ENCODE measurements at regions not wholly inside any gene's neighbourhood (a gene's known extent, or its start where the extent isn't known, plus 50 kb on each side); places are given as distances from the start of the nearest gene placed in this dataset.

DNA sequence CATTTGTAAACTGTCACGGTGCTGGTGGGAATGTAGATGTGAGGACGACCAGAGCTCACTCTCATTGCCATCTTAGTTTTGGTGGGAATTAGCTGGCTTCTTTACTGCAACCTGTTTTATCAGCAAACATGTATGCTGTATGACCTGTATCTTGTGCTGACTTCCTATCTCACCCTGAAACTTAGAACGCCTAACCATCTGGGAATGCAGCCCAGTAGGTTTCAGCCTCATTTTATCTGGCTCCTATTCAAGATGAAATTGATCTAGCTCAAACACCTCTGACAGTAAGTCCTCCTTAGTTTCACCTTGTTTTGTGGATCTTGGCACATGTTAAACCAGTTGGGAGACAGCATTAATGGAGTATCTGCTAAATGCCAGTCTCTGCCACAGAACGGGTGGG lies 174.6 kb downstream of the HLX start:
- H3K36me3 Mint-ChIP-seq (ENCODE audit: insufficient read depth) = no peaks in the 10 kb centered on the region
- ATAC-seq (no peak), DNase-seq (no peak)
- H3K4me1 Mint-ChIP-seq (ENCODE audit: low read depth) = no peaks in the 10 kb centered on the region
- no peaks in the 10 kb centered on the region for H3K27me3 Mint-ChIP-seq (ENCODE audit: low read depth)
- no peak overlapping the region for H3K4me3 Mint-ChIP-seq
- H3K9me3 Mint-ChIP-seq = peaks cover 12% of the 10 kb centered on the region

GRCh38 chr1:221059506-221059905 lies 180.3 kb downstream of the HLX start:
- H3K4me3 Mint-ChIP-seq = no peak overlapping the region
- no peaks in the 10 kb centered on the region for H3K36me3 Mint-ChIP-seq (ENCODE audit: insufficient read depth)
- no peak for ATAC-seq
- no peaks in the 10 kb centered on the region for H3K9me3 Mint-ChIP-seq
- no peaks in the 10 kb centered on the region for H3K4me1 Mint-ChIP-seq (ENCODE audit: low read depth)
- no peak for DNase-seq
- no peaks in the 10 kb centered on the region for H3K27me3 Mint-ChIP-seq (ENCODE audit: low read depth)

DNA sequence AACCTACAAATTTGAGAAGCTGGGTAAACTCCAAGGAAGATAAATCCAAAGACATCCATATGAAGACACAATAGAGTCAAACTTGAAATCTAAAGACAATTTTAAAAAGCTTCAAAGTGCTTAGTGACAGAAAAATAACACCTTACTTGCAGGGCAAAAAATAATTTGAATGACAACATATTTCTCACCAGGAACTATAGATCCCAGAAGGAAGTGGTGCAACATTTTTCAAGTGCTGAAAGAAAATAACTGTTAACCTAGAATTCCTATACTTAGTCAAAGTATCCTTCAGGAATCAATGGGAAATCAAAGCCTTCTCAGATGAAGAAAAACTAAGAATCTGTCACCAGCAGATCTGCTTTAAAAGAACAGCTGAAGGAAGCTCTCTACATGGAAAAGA lies 184.4 kb downstream of the HLX start:
- no peak for ATAC-seq
- no peaks in the 10 kb centered on the region for H3K36me3 Mint-ChIP-seq (ENCODE audit: insufficient read depth)
- no peak for DNase-seq
- no peaks in the 10 kb centered on the region for H3K9me3 Mint-ChIP-seq
- no peaks in the 10 kb centered on the region for H3K27me3 Mint-ChIP-seq (ENCODE audit: low read depth)
- no peaks in the 10 kb centered on the region for H3K4me1 Mint-ChIP-seq (ENCODE audit: low read depth)
- no peak overlapping the region for H3K4me3 Mint-ChIP-seq

GRCh38 chr1:221066351-221067001 lies 187.2 kb downstream of the HLX start:
- H3K27me3 Mint-ChIP-seq (ENCODE audit: low read depth) = no peaks in the 10 kb centered on the region
- DNase-seq (no peak), ATAC-seq (no peak)
- no peak overlapping the region for H3K4me3 Mint-ChIP-seq
- H3K4me1 Mint-ChIP-seq (ENCODE audit: low read depth) = no peaks in the 10 kb centered on the region
- no peaks in the 10 kb centered on the region for H3K36me3 Mint-ChIP-seq (ENCODE audit: insufficient read depth)
- no peaks in the 10 kb centered on the region for H3K9me3 Mint-ChIP-seq

DNA sequence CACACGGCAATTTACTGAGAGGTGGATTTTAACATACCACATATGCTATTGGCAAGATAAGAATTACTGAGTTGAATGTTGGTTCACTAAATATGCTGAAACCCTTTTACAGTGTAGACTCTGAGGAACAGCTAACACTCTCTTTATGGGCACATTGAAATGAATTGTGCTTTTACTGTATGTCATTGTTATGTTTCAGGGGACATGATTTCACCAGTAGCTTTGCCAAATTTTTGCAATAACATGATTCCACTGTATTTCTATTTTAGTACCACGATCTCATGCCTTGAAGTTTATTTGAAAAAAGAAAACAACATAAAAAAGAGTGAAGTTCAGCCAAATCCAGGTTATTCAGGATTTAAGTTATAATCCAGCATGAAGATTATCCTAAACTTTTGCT lies 188.5 kb downstream of the HLX start:
- Mint-ChIP-seq H3K9me3 (no peaks in the 10 kb centered on the region), H3K4me3 (no peak overlapping the region), H3K36me3 (ENCODE audit: insufficient read depth) (no peaks in the 10 kb centered on the region), H3K4me1 (ENCODE audit: low read depth) (no peaks in the 10 kb centered on the region), H3K27me3 (ENCODE audit: low read depth) (no peaks in the 10 kb centered on the region)
- no peak for DNase-seq
- no peak for ATAC-seq

DNA sequence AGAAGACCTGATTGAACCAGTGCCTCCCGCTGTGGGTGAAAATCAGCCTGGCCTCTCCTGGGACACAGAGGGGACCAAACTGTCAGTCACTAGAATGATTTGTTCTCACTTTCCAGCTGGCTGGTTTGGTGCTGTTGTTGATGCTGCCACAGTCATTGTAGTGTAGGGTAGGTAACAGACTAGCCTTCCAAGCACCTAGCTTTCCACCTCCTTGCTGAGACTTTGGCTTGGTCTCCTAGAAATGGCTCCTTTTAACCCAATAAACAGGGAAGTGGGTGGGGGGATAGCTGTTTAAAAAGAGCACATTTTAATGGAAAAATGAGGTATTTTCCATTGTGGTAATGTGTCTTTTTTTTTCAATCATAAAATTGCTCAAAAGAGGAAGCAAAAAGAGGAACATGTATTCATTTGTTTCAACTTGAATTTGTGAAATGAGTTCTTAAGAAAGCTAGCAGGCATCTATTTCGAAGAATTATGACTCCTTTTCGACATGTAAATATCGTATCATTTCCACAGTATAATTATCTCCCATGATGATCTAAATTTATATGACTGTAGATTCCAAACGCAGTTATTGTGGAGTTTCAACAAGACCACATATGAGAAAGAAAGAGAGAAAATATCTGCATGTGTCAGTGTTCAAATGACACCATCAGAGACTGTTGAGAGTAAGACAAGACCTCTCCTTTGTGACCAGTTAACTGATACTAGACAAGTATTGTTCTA lies 190.1 kb downstream of the HLX start:
- ATAC-seq (peak; percentile 23 to 35), DNase-seq (no peak)
- H3K4me3 Mint-ChIP-seq = no peak overlapping the region
- no peaks in the 10 kb centered on the region for H3K9me3 Mint-ChIP-seq
- H3K27me3 Mint-ChIP-seq (ENCODE audit: low read depth) = no peaks in the 10 kb centered on the region
- no peaks in the 10 kb centered on the region for H3K4me1 Mint-ChIP-seq (ENCODE audit: low read depth)
- H3K36me3 Mint-ChIP-seq (ENCODE audit: insufficient read depth) = no peaks in the 10 kb centered on the region

DNA sequence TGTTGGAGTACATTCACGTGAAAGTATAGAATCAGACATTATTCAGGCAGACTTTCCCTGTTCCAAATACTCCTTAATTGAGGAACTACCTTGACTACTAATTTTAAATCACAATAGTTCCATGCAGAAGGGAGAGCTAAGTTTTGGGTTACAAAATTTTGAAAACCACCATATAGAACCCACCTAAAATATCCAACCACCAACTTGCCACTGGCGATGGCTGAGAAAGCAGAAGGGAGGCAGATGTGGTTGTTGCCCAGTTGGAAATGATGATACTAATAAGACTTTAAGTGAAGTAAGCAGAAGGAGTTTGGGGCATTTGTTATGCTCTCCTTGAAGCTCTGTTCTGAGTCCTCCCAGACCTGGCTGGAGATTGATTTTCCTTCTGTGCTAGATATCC lies 190.7 kb downstream of the HLX start:
- Mint-ChIP-seq H3K4me1 (ENCODE audit: low read depth) (no peaks in the 10 kb centered on the region), H3K4me3 (no peak overlapping the region), H3K27me3 (ENCODE audit: low read depth) (no peaks in the 10 kb centered on the region), H3K9me3 (no peaks in the 10 kb centered on the region), H3K36me3 (ENCODE audit: insufficient read depth) (no peaks in the 10 kb centered on the region)
- DNase-seq (no peak), ATAC-seq (no peak)

GRCh38 chr1:221071777-221072176 lies 192.5 kb downstream of the HLX start:
- no peak for ATAC-seq
- H3K9me3 Mint-ChIP-seq = no peaks in the 10 kb centered on the region

DNA sequence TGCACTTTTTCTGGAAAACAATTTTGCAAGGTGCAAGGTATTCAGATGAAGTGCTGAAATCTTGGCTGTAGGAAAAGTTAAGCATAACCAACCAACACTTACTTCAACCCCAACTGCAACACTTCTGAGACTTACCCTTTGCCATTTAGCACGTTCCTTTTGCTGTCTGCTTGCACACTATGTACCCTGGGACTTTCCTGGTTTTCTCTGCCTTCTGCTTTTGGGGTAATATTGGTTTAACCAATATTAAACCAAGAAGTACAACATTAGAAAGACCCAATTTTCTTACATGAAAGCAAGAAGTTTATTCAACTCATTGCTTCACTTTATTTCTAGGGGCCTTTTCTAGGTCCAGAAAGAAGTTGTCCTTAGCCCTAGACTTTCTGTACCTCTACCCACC lies 193.0 kb downstream of the HLX start:
- Mint-ChIP-seq H3K9me3 (no peaks in the 10 kb centered on the region), H3K4me3 (no peak overlapping the region), H3K27me3 (ENCODE audit: low read depth) (no peaks in the 10 kb centered on the region), H3K4me1 (ENCODE audit: low read depth) (no peaks in the 10 kb centered on the region), H3K36me3 (ENCODE audit: insufficient read depth) (no peaks in the 10 kb centered on the region)
- ATAC-seq = no peak
- no peak for DNase-seq

More at GRCh38 chr1:221071777-221072176, 192.5 kb downstream of the HLX start:
- Mint-ChIP-seq H3K36me3 (ENCODE audit: insufficient read depth) (no peaks in the 10 kb centered on the region), H3K4me3 (no peak overlapping the region), H3K27me3 (ENCODE audit: low read depth) (no peaks in the 10 kb centered on the region), H3K4me1 (ENCODE audit: low read depth) (no peaks in the 10 kb centered on the region)
- DNase-seq = no peak

GRCh38 chr1:221074332-221074731 lies 195.1 kb downstream of the HLX start:
- Mint-ChIP-seq H3K27me3 (ENCODE audit: low read depth) (no peaks in the 10 kb centered on the region), H3K36me3 (ENCODE audit: insufficient read depth) (no peaks in the 10 kb centered on the region), H3K4me3 (no peak overlapping the region), H3K4me1 (ENCODE audit: low read depth) (no peaks in the 10 kb centered on the region), H3K9me3 (no peaks in the 10 kb centered on the region)
- no peak for DNase-seq
- no peak for ATAC-seq

- ATAC-seq = no peak
- Mint-ChIP-seq H3K9me3 (no peaks in the 10 kb centered on the region), H3K36me3 (ENCODE audit: insufficient read depth) (no peaks in the 10 kb centered on the region), H3K27me3 (ENCODE audit: low read depth) (no peaks in the 10 kb centered on the region), H3K4me1 (ENCODE audit: low read depth) (no peaks in the 10 kb centered on the region), H3K4me3 (no peak overlapping the region)
- no peak for DNase-seq
Observed at GRCh38 chr1:221075911-221076310, 196.7 kb downstream of the HLX start.

DNA sequence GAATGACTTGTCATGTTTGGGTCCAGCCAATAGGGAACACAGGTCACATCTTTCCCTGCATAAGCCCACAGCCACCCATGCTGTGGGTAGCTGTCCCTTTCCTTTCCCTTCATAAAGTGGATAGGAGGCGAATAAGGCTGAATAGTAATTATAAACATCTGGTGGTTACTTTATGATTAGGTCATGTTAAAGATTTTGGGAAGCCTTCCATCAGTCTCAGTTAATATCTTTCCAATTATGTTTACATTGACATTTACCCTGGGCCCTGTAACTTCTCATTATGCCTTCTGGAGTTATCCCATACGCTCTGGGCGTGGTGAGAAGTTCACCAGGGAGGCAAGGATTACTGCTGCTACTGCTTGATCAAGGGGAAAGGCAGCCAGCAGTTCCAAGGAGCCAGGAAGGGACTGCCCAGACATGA lies 197.2 kb downstream of the HLX start:
- Mint-ChIP-seq H3K9me3 (no peaks in the 10 kb centered on the region), H3K36me3 (ENCODE audit: insufficient read depth) (no peaks in the 10 kb centered on the region), H3K4me1 (ENCODE audit: low read depth) (no peaks in the 10 kb centered on the region), H3K4me3 (no peak overlapping the region), H3K27me3 (ENCODE audit: low read depth) (no peaks in the 10 kb centered on the region)
- ATAC-seq (no peak), DNase-seq (no peak)

- H3K4me3 Mint-ChIP-seq = no peak overlapping the region
- H3K27me3 Mint-ChIP-seq (ENCODE audit: low read depth) = no peaks in the 10 kb centered on the region
- H3K9me3 Mint-ChIP-seq = no peaks in the 10 kb centered on the region
- no peaks in the 10 kb centered on the region for H3K4me1 Mint-ChIP-seq (ENCODE audit: low read depth)
- H3K36me3 Mint-ChIP-seq (ENCODE audit: insufficient read depth) = no peaks in the 10 kb centered on the region
- no peak for DNase-seq
- ATAC-seq = no peak
Observed at GRCh38 chr1:221078260-221078965, 199.2 kb downstream of the HLX start.

DNA sequence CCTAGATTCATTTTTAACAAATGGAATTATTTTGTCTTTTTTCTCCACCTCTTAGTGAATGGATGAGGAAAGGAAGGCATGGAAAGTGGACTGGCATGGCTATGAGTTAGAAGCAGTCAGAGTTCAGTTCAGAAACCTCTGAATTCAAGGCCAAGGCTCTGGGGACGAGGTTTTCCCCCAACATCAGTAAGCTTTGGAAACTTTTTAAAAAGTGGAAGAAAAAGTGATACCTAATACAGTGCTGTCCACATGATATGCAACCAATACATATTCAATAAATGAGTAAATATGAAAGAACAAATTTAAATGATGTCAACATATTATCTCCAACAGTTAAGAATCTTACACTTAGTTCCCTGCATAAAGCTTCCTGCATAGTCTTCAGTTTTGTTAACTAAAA lies 204.7 kb downstream of the HLX start:
- no peaks in the 10 kb centered on the region for H3K27me3 Mint-ChIP-seq (ENCODE audit: low read depth)
- ATAC-seq (no peak), DNase-seq (no peak)
- H3K4me3 Mint-ChIP-seq = no peak overlapping the region
- H3K9me3 Mint-ChIP-seq = no peaks in the 10 kb centered on the region
- H3K36me3 Mint-ChIP-seq (ENCODE audit: insufficient read depth) = no peaks in the 10 kb centered on the region
- no peaks in the 10 kb centered on the region for H3K4me1 Mint-ChIP-seq (ENCODE audit: low read depth)

DNA sequence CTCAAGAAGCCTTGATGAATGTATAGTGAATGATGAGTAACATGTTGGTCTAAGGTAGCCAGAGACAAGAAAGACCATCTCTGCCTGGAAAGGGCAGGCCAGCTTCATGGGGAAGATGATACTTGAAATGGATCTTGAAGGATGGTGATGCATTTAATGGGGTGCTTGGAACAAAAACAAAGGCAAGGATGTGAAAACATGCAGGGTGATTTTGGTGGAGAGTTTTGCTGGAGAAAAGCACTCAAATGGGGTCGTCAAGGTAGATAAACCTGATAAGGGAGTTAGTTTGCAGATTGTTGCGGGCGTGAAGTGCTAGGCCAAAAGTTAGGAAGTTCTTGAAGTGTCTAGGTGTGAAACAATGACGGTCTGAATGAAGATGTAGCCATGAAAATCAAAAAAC lies 205.4 kb downstream of the HLX start:
- Mint-ChIP-seq H3K9me3 (no peaks in the 10 kb centered on the region), H3K4me1 (ENCODE audit: low read depth) (no peaks in the 10 kb centered on the region), H3K27me3 (ENCODE audit: low read depth) (no peaks in the 10 kb centered on the region), H3K36me3 (ENCODE audit: insufficient read depth) (no peaks in the 10 kb centered on the region), H3K4me3 (no peak overlapping the region)
- no peak for DNase-seq
- no peak for ATAC-seq
